ENCODE measurements at regions not wholly inside any gene's neighbourhood (a gene's known extent, or its start where the extent isn't known, plus 50 kb on each side); places are given as distances from the start of the nearest gene placed in this dataset.

- ATAC-seq (ENCODE audit: low read depth) (no peak), DNase-seq (no peak)
- no peaks in the 10 kb centered on the region for H3K27me3 Mint-ChIP-seq
- Histone ChIP-seq H3K27me3 (replicated peaks in 1 of 4; ENCODE audit: control extremely low read depth in 1 of 4, control insufficient read depth in 3 of 4, insufficient read depth in 4 of 4, low read length in 3 of 4) (no peaks in the 10 kb centered on the region), H3K4me3 (ENCODE audit: control extremely low read depth in 1 of 5, extremely low read depth in 1 of 5, insufficient read depth in 1 of 5, low read depth in 2 of 5, low read length in 4 of 5) (no peak overlapping the region), H3K36me3 (replicated peaks in 1 of 2; ENCODE audit: control extremely low read depth in 1 of 2, control insufficient read depth in 1 of 2, extremely low read depth in 1 of 2, insufficient read depth in 2 of 2, low read length in 1 of 2) (no peaks in the 10 kb centered on the region), H3K27ac (ENCODE audit: low read length in 2 of 2) (no peak overlapping the region), H3K79me2 (ENCODE audit: control insufficient read depth, insufficient read depth, low read length) (no peaks in the 10 kb centered on the region), H3K9ac (ENCODE audit: low read length) (no peak overlapping the region), H3K4me2 (replicated peaks; ENCODE audit: low read depth, low read length, poor library complexity, severe bottlenecking) (no peak overlapping the region), H3K4me1 (ENCODE audit: control insufficient read depth in 2 of 2, insufficient read depth in 2 of 2, low read length in 2 of 2) (no peaks in the 10 kb centered on the region), H2AFZ (ENCODE audit: insufficient read depth, low read depth, low read length, poor library complexity, severe bottlenecking) (no peak overlapping the region), H4K20me1 (ENCODE audit: control insufficient read depth, insufficient read depth, low read length, poor library complexity, severe bottlenecking) (no peaks in the 10 kb centered on the region), H3K9me3 (ENCODE audit: control extremely low read depth in 1 of 3, control insufficient read depth in 2 of 3, insufficient read depth in 1 of 3, low read length in 2 of 3) (no peaks in the 10 kb centered on the region)
- no peak overlapping the region for H3K4me3 Mint-ChIP-seq
- intact Hi-C loops (cut with micrococcal nuclease): no loop called here
- no peaks in the 10 kb centered on the region for H3K4me1 Mint-ChIP-seq
- ChIA-PET POLR2A (no interaction called here), CTCF (no interaction called here)
- WGBS (ENCODE audit: insufficient coverage): no CpG with 5 or more reads among the region's 1 CpG
- TF ChIP-seq CTCF (IDR thresholded peaks at IDR 0.05) (no peak), EZH2 (IDR thresholded peaks at IDR 0.05; ENCODE audit: borderline replicate concordance, insufficient read depth, low read depth, low read length, poor library complexity, severe bottlenecking) (no peak)
- no peaks in the 10 kb centered on the region for H3K9me3 Mint-ChIP-seq (ENCODE audit: insufficient read depth)
- H3K27ac Mint-ChIP-seq: no peak overlapping the region
Observed at GRCh38 chr2:140117386-140117785, 1337.2 kb upstream of the NXPH2 start.

- Histone ChIP-seq H4K20me1 (ENCODE audit: control insufficient read depth, insufficient read depth, low read length, poor library complexity, severe bottlenecking) (no peaks in the 10 kb centered on the region), H3K4me2 (replicated peaks; ENCODE audit: low read depth, low read length, poor library complexity, severe bottlenecking) (no peak overlapping the region), H3K27ac (ENCODE audit: low read length in 2 of 2) (no peak overlapping the region), H3K79me2 (ENCODE audit: control insufficient read depth, insufficient read depth, low read length) (no peaks in the 10 kb centered on the region), H3K9ac (ENCODE audit: low read length) (no peak overlapping the region), H3K9me3 (ENCODE audit: control extremely low read depth in 1 of 3, control insufficient read depth in 2 of 3, insufficient read depth in 1 of 3, low read length in 2 of 3) (no peaks in the 10 kb centered on the region), H3K4me3 (ENCODE audit: control extremely low read depth in 1 of 5, extremely low read depth in 1 of 5, insufficient read depth in 1 of 5, low read depth in 2 of 5, low read length in 4 of 5) (no peak overlapping the region), H3K36me3 (replicated peaks in 1 of 2; ENCODE audit: control extremely low read depth in 1 of 2, control insufficient read depth in 1 of 2, extremely low read depth in 1 of 2, insufficient read depth in 2 of 2, low read length in 1 of 2) (no peaks in the 10 kb centered on the region), H2AFZ (ENCODE audit: insufficient read depth, low read depth, low read length, poor library complexity, severe bottlenecking) (no peak overlapping the region), H3K27me3 (replicated peaks in 1 of 4; ENCODE audit: control extremely low read depth in 1 of 4, control insufficient read depth in 3 of 4, insufficient read depth in 4 of 4, low read length in 3 of 4) (no peaks in the 10 kb centered on the region), H3K4me1 (ENCODE audit: control insufficient read depth in 2 of 2, insufficient read depth in 2 of 2, low read length in 2 of 2) (no peaks in the 10 kb centered on the region)
- 96% methylated on average over 2 of the region's 5 CpGs for WGBS (ENCODE audit: insufficient coverage)
- TF ChIP-seq CTCF (IDR thresholded peaks at IDR 0.05): no peak
- TF ChIP-seq EZH2 (IDR thresholded peaks at IDR 0.05; ENCODE audit: borderline replicate concordance, insufficient read depth, low read depth, low read length, poor library complexity, severe bottlenecking): no peak
- Mint-ChIP-seq H3K9me3 (ENCODE audit: insufficient read depth) (peaks cover 4% of the 10 kb centered on the region), H3K27ac (no peak overlapping the region), H3K4me3 (no peak overlapping the region), H3K27me3 (no peaks in the 10 kb centered on the region), H3K4me1 (no peaks in the 10 kb centered on the region)
- DNase-seq (no peak), ATAC-seq (ENCODE audit: low read depth) (no peak)
- ChIA-PET POLR2A (no interaction called here), CTCF (no interaction called here)
- intact Hi-C loops (cut with micrococcal nuclease): no loop called here
Observed at GRCh38 chr2:140108706-140109475, 1328.7 kb upstream of the NXPH2 start.

All from B cell (primary cell).